ENCODE measurements at regions not wholly inside any gene's neighbourhood (a gene's known extent, or its start where the extent isn't known, plus 50 kb on each side); places are given as distances from the start of the nearest gene placed in this dataset.
"Not testable (repeated sequence)": the region's sequence is repeated elsewhere in the genome, so short reads cannot be mapped to it uniquely, and the experiment has no call there.

DNA sequence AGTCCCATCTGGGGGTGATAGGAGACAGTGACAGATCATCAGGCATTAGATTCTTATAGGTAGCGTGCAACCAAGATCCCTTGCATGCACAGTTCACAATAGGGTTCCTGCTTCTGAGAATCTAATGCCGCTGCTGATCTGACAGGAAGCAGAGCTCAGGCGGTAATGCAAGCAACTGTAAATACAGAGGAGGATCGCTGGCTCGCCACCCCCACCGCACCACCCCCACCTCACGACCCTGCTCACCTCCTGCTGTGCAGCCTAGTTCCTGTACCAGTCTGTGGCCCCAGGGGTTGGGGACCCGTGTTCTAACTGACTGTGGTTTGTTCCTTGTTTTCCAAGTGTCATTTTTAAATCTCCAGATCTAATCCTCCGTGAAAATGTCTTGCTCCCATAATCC, 89.0 kb upstream of the MAPK10 start:
- Histone ChIP-seq H3K27me3 (ENCODE audit: control insufficient read depth, insufficient read depth, low read length) (no peaks in the 10 kb centered on the region), H3K4me3 (ENCODE audit: low read length) (no peak overlapping the region), H3K36me3 (ENCODE audit: control insufficient read depth, insufficient read depth, low read length) (no peaks in the 10 kb centered on the region), H3K27ac (ENCODE audit: low read length) (no peak overlapping the region), H3K4me1 (ENCODE audit: control insufficient read depth, insufficient read depth, low read length) (no peaks in the 10 kb centered on the region), H3K9me3 (ENCODE audit: control insufficient read depth, low read depth, low read length) (no peaks in the 10 kb centered on the region)
- DNase-seq = no peak
- no CpG with 5 or more reads among the region's 9 CpGs for WGBS (ENCODE audit: insufficient coverage, low lambda C conversion rate)

DNA sequence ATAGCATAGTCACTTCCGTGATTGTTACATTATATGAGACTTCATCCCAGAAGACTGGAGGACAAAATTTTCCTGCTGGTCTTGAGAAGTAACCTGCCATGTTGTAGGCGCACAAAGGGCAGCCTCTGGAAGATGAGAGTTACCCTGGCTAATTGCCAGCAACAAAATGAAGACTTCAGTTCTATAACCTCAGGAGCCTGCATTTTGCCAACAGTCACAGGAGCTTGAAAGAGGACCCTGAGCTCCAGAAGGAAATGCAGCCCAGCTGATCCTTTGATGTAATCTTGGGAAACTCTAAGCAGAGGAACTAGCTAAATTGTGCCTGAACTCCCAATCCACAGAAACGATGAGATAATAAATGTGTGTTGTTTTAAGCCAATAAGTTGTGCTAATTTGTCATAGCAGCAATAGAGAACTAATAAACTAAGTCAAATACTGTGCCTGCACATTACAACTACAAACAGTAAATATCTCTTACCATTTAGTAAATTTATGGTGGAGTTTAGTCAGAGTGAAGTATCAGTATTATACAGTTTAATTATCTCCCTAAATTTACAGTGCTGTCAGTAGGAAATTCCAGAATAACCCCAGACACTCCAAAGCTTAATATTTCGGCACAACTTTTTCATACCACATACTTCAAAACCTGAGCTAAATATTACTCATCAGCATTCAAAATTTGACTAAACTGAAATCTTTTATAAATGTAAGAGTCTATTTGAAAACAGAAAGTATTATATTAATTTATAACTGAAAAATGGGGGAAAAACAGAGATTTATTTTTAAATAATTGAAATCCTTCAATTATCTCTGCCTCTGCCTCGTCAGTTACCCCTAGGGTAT, 90.1 kb upstream of the MAPK10 start:
- WGBS (ENCODE audit: insufficient coverage, low lambda C conversion rate) = 100% methylated on average over 1 of the region's 5 CpGs
- no peak overlapping the region for H3K27ac ChIP-seq (ENCODE audit: low read length)
- H3K4me1 ChIP-seq (ENCODE audit: control insufficient read depth, insufficient read depth, low read length) = no peaks in the 10 kb centered on the region
- DNase-seq = no peak
- no peaks in the 10 kb centered on the region for H3K27me3 ChIP-seq (ENCODE audit: control insufficient read depth, insufficient read depth, low read length)
- no peaks in the 10 kb centered on the region for H3K9me3 ChIP-seq (ENCODE audit: control insufficient read depth, low read depth, low read length)
- H3K4me3 ChIP-seq (ENCODE audit: low read length) = no peak overlapping the region
- H3K36me3 ChIP-seq (ENCODE audit: control insufficient read depth, insufficient read depth, low read length) = no peaks in the 10 kb centered on the region

GRCh38 chr4:86450861-86451260, 91.0 kb upstream of the MAPK10 start:
- Histone ChIP-seq H3K27ac (ENCODE audit: low read length) (no peak overlapping the region), H3K36me3 (ENCODE audit: control insufficient read depth, insufficient read depth, low read length) (no peaks in the 10 kb centered on the region), H3K27me3 (ENCODE audit: control insufficient read depth, insufficient read depth, low read length) (no peaks in the 10 kb centered on the region), H3K4me3 (ENCODE audit: low read length) (no peak overlapping the region), H3K4me1 (ENCODE audit: control insufficient read depth, insufficient read depth, low read length) (no peaks in the 10 kb centered on the region), H3K9me3 (ENCODE audit: control insufficient read depth, low read depth, low read length) (no peaks in the 10 kb centered on the region)
- 80% methylated on average over 2 of the region's 3 CpGs for WGBS (ENCODE audit: insufficient coverage, low lambda C conversion rate)
- no peak for DNase-seq

DNA sequence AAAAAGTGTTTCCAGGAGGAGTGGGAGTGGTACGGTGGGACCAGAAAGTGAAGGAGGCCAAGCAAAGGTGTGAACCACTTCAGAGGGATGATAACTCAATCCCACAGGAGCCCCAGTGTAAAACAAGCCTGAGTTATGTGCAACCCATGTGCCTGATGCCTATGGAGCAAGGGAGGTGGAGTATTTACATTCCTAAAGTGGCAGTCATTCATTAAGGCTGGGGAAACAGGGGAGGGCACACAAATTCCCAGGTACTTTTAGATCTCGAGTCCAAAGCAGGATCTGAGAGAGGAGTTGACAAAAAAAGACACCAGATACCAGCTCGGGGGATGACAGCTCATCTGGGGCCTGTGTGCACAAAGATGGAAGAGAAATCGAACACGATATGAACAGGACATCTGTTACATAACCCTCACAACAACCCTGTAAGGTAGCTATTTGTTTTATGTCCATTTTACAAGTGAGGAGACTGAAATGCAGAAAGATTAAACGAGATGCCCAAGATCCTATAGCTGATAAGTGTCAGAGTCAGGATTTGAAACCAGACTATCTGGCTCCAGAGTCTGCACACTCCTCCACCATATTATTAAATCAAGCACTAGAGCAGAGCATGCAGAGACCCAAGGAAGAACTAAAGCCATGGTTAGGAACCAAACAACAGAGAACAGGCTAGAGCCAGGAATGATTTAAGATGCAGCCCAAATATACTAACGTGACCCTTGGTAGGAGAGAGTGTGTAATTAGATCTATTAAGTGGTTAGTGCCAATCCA, 91.9 kb upstream of the MAPK10 start:
- Histone ChIP-seq H3K27me3 (ENCODE audit: control insufficient read depth, insufficient read depth, low read length) (no peaks in the 10 kb centered on the region), H3K9me3 (ENCODE audit: control insufficient read depth, low read depth, low read length) (no peaks in the 10 kb centered on the region), H3K36me3 (ENCODE audit: control insufficient read depth, insufficient read depth, low read length) (no peaks in the 10 kb centered on the region), H3K4me3 (ENCODE audit: low read length) (peak overlapping the region; percentile 22), H3K4me1 (ENCODE audit: control insufficient read depth, insufficient read depth, low read length) (no peaks in the 10 kb centered on the region), H3K27ac (ENCODE audit: low read length) (peak overlapping the region; percentile 58)
- 0% methylated on average over 1 of the region's 7 CpGs for WGBS (ENCODE audit: insufficient coverage, low lambda C conversion rate)
- DNase-seq = no peak

DNA sequence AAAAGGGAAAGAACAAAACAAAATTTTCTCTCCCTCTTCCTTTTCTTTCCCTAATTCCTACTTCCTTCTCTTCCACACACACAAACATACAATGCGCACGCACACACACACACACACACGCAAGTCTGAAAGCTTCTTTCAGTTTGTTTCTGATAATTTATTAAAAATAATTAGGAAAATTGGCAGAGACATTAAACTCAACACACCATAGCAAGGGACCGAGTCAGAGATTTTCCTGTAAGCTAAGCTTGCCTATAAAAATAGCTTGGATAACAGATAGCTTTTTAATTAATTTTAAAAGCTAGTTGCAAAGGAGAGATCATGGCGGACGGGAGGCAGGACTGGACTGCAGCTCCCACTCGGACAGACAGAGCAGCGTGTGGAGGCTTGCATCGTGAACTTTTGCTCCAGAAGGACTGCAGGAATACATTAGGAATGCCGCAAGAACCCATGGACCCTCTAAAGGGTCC, 92.6 kb upstream of the MAPK10 start:
- no peaks in the 10 kb centered on the region for H3K9me3 ChIP-seq (ENCODE audit: control insufficient read depth, low read depth, low read length)
- 90% methylated on average over 4 of the region's 10 CpGs for WGBS (ENCODE audit: insufficient coverage, low lambda C conversion rate)
- H3K27ac ChIP-seq (ENCODE audit: low read length) = peak overlapping the region; percentile 58
- H3K36me3 ChIP-seq (ENCODE audit: control insufficient read depth, insufficient read depth, low read length) = no peaks in the 10 kb centered on the region
- H3K27me3 ChIP-seq (ENCODE audit: control insufficient read depth, insufficient read depth, low read length) = no peaks in the 10 kb centered on the region
- peak overlapping the region; percentile 22 for H3K4me3 ChIP-seq (ENCODE audit: low read length)
- no peak for DNase-seq
- H3K4me1 ChIP-seq (ENCODE audit: control insufficient read depth, insufficient read depth, low read length) = no peaks in the 10 kb centered on the region

DNA sequence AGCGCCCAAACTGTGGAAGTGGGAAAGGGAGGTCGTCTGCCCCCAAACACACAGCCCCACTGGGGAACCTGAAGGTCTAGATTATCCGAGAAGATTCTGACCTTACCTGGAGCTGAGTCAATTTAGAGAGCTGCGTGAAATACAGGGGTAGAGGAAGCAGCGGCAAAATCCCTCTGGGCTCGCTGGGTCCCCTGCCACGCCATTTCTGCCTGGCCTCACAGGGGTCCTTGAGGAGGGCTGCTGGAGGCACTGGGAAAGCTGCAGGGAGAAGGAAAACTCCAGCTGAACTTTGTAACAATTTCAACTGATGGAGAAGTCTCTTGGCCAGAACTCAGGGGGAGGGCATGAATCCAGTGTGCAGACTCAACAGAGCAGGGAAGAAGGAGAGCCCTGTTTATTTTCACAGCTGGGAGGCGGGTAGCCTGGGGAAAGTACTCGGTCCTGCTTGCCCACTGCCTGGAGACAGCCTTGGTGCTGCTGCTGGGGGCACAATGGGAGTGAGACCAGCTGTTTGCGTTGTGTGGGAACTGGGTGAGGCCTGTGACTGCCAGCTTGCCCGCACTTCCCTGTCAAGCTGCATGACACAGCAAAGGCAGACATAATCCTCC, 93.2 kb upstream of the MAPK10 start:
- Histone ChIP-seq H3K4me1 (ENCODE audit: control insufficient read depth, insufficient read depth, low read length) (no peaks in the 10 kb centered on the region), H3K4me3 (ENCODE audit: low read length) (peak overlapping the region; percentile 22), H3K27me3 (ENCODE audit: control insufficient read depth, insufficient read depth, low read length) (no peaks in the 10 kb centered on the region), H3K27ac (ENCODE audit: low read length) (peak overlapping the region; percentile 58), H3K9me3 (ENCODE audit: control insufficient read depth, low read depth, low read length) (no peaks in the 10 kb centered on the region), H3K36me3 (ENCODE audit: control insufficient read depth, insufficient read depth, low read length) (no peaks in the 10 kb centered on the region)
- WGBS (ENCODE audit: insufficient coverage, low lambda C conversion rate) = 100% methylated on average over 1 of the region's 11 CpGs
- DNase-seq = peak; percentile 13 to 20

DNA sequence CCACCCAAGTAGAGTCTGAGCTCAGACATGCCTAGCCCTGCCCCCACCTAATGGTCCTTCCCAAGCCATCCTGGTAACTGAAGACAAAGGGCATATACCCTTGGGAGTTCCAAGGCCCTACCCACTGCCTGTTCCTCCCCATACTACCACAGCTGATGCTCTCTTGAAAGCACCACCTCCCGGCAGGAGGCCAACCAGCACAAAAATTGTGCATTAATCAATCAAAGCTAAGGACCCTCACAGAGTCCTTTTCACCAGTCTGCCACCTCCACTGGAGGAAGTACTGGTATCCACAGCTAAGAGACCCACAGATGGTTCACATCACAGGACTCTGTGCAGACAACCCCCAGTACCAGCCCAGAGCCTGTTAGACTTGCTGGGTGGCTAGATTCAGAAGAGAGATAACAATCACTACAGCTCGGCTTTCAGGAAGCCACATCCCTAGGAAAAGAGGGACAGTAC, 93.8 kb upstream of the MAPK10 start:
- H3K27me3 ChIP-seq (ENCODE audit: control insufficient read depth, insufficient read depth, low read length); H3K4me3 ChIP-seq (ENCODE audit: low read length); H3K27ac ChIP-seq (ENCODE audit: low read length); H3K36me3 ChIP-seq (ENCODE audit: control insufficient read depth, insufficient read depth, low read length); DNase-seq; H3K9me3 ChIP-seq (ENCODE audit: control insufficient read depth, low read depth, low read length); H3K4me1 ChIP-seq (ENCODE audit: control insufficient read depth, insufficient read depth, low read length): not testable (repeated sequence)
- WGBS (ENCODE audit: insufficient coverage, low lambda C conversion rate) = no CpG with 5 or more reads among the region's 2 CpGs

DNA sequence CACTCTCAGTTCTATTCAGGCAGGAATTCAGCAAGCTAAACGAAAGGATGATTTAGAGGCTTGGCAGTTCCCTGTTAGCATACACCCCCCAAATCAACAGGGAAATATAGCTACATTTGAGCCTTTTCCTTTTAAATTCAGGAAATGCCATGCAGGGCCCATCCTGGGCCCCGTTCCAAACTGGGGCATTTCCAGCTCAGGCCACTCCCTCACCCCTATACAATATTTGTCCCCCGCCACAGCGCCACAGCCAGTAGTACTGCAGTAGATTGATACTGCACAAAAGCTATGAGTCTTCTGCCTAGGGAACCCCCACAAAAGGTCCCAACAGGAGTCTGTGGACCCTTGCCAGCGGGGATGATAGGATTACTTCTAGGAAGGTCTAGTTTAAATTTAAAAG, 102.0 kb upstream of the MAPK10 start:
- Histone ChIP-seq H3K27me3 (ENCODE audit: control insufficient read depth, insufficient read depth, low read length) (no peaks in the 10 kb centered on the region), H3K9me3 (ENCODE audit: control insufficient read depth, low read depth, low read length) (no peaks in the 10 kb centered on the region), H3K4me3 (ENCODE audit: low read length) (no peak overlapping the region), H3K27ac (ENCODE audit: low read length) (no peak overlapping the region), H3K4me1 (ENCODE audit: control insufficient read depth, insufficient read depth, low read length) (no peaks in the 10 kb centered on the region), H3K36me3 (ENCODE audit: control insufficient read depth, insufficient read depth, low read length) (no peaks in the 10 kb centered on the region)
- WGBS (ENCODE audit: insufficient coverage, low lambda C conversion rate) = no CpG with 5 or more reads among the region's 5 CpGs
- DNase-seq = no peak

- no peak overlapping the region for H3K4me3 ChIP-seq (ENCODE audit: low read length)
- no peak for DNase-seq
- no peaks in the 10 kb centered on the region for H3K9me3 ChIP-seq (ENCODE audit: control insufficient read depth, low read depth, low read length)
- H3K4me1 ChIP-seq (ENCODE audit: control insufficient read depth, insufficient read depth, low read length) = no peaks in the 10 kb centered on the region
- no peaks in the 10 kb centered on the region for H3K27me3 ChIP-seq (ENCODE audit: control insufficient read depth, insufficient read depth, low read length)
- 60% methylated on average over 1 of the region's 1 CpG for WGBS (ENCODE audit: insufficient coverage, low lambda C conversion rate)
- H3K36me3 ChIP-seq (ENCODE audit: control insufficient read depth, insufficient read depth, low read length) = no peaks in the 10 kb centered on the region
- H3K27ac ChIP-seq (ENCODE audit: low read length) = no peak overlapping the region
Observed at GRCh38 chr4:86472377-86473019, 112.6 kb upstream of the MAPK10 start.

- H3K4me3 ChIP-seq (ENCODE audit: low read length); H3K36me3 ChIP-seq (ENCODE audit: control insufficient read depth, insufficient read depth, low read length); H3K27me3 ChIP-seq (ENCODE audit: control insufficient read depth, insufficient read depth, low read length); DNase-seq; H3K27ac ChIP-seq (ENCODE audit: low read length); H3K4me1 ChIP-seq (ENCODE audit: control insufficient read depth, insufficient read depth, low read length); H3K9me3 ChIP-seq (ENCODE audit: control insufficient read depth, low read depth, low read length): not testable (repeated sequence)
- WGBS (ENCODE audit: insufficient coverage, low lambda C conversion rate) = 100% methylated on average over 1 of the region's 4 CpGs
Observed at GRCh38 chr4:86478151-86478550, 116.0 kb upstream of the PTPN13 start.

Measured in large intestine (tissue), 3 donors.